ENCODE measurements at regions not wholly inside any gene's neighbourhood (a gene's known extent, or its start where the extent isn't known, plus 50 kb on each side); places are given as distances from the start of the nearest gene placed in this dataset.

DNA sequence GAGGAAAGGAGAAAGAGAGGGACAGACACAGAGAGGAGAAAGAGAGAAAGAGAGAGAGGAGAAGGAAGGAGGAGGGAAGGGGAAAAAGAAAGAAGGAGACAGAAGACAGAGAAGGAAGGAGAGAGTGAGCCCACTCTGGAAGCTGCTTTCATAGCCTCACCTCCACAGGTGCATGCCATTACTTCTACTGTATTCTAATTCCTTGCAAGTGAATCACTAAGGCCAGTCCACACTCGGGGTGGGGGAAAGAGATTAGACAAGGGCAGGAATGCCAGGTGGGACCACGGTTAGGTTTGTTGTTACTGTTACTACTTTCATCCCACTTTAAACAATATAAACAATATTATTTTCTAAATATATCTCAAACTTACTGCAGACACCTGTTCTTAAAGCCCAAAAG, 684.5 kb upstream of the ARGLU1 start:
- DNase-seq (ENCODE audit: low spot score): peak; percentile 56

DNA sequence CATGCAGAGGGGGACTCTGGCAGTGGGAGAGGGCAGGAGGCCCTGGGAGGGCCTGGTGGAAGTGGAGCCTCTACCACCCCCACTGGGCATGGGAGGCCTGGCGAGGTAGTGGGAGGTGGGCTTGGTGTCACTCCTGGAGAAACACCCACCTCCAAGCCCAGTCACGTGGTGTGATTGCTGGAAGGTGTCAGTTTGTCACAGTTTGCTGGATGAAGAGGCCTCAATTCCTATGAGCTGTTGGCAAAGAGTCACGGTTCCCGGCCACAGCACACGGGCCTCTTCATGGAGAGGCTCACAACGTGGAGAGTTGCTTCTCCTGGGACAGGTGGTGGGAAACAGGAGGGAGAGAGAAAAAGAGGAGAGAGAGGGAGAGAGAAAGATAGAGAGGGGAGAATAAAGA, 684.1 kb upstream of the ARGLU1 start:
- peak; percentile 2 for DNase-seq (ENCODE audit: low spot score)

DNA sequence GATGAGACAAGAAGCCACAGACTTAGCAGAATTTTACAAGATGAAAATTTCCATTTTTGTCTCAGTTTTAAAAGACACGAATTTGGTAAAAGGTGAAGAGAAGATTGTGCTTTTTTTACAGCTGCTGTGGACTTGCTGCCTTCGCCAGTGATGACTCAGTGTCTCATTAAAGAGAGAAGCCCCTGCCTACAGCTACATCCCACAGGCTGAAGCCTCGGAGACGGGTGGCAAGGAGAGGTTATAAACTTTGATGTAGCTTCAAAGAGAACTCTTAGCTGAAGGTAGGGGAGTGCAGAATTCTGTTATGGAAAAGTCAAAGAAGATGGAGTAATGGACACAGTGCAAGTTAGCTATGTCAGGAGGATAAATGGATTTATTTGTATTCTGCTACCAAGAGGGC, 683.4 kb upstream of the ARGLU1 start:
- no peak for DNase-seq (ENCODE audit: low spot score)

DNA sequence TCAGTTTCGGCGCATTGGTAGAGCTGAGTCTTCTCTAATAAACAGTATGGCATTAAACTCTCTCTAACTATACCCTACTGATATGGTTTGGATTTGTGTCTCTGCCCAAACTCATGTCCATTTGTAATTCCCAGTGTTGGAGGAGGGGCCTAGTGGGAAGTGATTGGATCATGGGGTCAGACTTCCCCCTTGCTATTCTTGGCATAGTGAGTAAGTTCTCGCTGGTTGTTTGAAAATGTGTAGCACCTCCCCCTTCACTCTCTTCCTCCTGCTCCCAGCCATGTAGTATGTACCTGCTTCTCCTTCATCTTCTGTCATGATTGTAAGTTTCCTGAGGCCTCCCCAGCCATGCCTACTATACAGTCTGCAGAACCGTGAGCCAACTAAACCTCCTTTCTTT, 682.7 kb upstream of the ARGLU1 start:
- DNase-seq (ENCODE audit: low spot score): peak; percentile 41

DNA sequence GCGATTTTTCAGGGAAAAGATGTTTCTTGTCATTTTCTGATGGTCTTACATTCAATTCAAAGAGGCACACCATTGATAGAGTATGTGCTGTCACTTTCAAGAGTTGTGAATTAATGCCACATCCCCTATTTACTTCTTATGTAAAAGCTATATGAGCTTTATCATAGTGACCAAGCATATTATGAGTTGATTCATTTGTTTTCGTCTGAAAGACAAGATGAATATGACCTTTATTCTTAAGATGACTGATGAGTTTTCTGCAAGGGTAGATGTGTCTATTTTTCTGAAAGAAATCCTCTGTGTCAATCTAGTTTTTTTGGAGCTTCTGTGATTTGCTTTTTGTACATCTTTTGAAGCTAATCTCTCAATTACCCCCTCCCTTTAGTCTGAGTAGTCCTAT, 676.3 kb upstream of the ARGLU1 start:
- DNase-seq (ENCODE audit: low spot score): no peak

DNA sequence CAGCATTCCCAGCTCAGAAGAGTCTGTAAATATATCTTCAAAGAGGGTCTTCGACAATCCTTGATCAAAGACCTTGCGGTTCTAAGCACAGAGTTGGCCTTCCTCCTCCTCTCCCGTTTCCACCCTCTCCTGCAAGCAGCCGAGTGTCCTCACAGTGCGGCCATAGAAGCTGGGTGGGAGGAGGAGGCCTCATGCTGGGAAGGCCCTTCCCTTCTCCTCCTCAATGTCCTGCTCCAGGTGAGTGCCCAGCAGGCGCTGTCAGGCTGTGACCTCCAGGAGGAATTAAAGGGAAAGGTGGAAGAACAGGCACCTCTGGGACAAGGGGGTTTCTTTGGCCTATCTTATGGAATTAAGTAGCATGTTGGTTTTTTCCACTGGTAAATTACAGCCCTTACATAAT, 674.2 kb upstream of the ARGLU1 start:
- DNase-seq (ENCODE audit: low spot score): no peak

DNA sequence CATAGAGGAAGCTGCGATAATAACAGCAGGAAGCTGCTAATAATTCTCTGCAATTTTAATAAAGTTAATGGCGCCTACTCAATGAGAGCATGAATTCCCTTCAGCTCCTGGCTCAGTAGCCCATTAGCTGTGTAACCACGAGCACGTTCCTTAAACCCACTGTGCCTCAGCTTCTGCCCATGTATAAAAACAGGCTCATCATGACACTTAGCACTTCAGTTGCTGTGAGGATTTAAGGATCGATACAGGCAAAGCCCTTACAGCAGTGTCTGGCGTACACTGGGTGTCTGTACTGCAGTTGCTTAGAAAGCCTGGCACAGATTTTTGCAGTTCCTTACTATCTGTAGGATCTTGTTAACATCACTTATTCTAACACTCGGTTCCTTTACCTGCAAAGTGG, 673.4 kb upstream of the ARGLU1 start:
- DNase-seq (ENCODE audit: low spot score): no peak

DNA sequence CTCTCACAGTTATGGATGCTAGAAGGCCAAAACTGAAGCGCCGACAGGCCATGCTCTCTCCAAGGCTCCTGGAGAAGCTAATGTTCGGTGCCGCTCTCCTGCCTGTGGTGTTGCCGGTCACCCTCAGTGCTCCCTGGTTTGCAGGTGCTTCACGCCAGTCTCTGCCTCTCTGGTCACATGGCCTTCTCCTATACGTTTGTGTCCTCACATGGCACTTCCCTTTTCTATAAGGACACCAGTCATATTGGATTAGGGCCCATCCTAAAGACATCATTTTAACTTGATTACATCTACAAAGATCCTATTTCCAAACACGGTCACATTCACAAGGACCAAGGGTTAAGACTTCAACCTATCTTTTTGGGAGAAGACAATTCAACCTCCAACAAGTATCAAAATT, 671.3 kb upstream of the ARGLU1 start:
- DNase-seq (ENCODE audit: low spot score): no peak

DNA sequence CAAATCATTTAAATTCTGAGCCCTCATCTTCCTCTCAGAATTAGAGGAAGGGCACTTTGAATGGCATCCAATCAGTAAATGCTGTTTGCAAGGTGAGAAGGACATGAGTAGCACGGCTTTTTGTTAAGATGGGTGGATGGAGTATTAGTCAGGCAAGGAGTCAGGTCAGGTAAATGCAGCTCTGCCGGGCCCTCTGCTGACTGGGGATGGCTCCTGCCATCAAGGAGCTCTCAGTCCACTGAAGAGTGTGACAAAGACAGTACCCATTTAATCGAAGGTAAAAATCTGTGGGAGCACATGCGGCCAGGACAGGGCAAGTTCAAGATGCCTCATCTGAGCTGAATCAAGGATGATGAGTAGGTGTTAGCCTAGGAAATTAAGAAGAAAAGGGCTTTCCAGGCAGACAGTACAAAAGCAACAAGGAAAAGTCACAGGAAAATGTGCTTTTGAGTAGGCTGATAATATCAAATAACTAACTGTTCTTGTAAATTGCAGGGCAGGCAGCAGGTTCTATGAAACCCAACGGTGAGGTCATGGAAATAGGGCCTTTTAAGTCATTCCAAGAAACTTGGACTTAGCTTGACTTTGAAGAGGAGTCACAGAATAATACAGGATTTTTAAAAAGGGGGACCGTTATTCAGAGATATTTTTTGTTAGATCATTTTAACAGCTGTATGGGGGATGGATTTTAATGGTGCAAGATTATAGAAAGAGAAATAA, 670.5 kb upstream of the ARGLU1 start:
- DNase-seq (ENCODE audit: low spot score): no peak

DNA sequence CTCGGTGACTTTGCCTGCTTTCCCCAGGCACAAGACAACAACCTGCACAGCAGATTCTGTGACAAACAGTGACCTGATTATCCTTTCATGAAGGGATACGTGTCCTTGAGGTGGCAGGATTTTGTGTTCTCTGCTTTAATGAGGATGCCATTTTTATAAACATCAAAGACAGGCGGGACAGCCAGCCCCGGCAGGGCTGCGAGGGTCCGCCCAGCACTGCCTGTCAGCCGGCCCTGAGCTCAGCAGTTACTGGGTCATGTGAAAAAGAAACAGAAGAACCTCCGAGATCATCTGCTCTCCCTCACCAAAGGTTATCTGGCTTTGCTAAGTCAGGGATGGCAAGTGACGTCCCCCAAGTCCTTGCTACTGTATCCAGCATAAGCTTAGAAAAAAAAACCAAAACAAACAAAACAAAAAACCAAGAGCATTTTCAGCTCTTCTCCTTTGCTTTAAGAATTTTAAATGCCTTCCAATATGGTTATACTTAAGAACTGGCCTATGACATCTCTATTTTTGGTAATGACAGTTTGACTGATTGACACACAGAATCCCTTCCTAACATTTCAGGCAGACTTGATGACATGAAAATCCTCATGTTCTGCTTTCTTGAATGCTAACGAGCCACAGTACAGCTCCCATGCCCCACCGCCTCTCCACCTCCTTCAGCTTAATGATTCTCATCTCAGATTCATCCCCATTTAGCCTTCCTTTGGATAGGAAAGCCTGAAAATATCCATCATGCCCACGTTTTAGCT, 666.6 kb upstream of the ARGLU1 start:
- DNase-seq (ENCODE audit: low spot score): no peak

DNA sequence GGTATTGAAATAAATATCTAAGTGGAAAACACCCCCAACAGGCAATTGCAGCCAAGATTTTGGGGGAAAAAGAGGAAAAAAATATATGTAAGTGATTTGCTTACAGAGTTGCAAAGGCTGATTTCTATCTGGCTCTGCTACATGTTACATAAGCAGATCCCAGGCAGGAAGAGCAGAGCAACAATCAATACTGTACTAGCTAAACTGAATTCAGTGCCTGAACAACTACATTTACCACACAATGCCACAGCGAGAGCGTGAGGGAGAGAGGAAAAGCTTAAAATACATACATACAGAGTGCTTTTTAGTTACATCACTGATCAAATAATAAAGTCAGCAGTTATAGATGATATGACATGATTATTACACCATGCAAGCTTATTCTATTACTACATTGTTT, 665.6 kb upstream of the ARGLU1 start:
- DNase-seq (ENCODE audit: low spot score): no peak

DNA sequence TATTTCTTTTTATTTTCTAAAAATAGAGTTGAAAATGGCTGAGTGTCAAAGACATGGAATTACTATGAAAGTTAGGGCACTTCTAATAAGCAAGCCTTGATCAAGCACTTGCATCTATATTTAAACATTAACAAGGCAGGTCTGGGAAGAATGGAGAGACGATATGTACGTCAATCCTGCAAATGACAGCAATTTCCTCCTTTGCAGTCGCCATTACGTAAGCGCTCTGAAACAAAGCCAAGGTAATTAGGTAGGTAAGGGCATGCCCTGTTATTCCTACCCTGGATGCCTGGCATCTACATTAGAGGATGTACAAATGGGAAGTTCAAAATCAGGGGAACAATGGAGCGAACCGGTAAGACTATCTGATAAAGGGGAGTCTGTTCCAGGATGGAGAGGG, 664.0 kb upstream of the ARGLU1 start:
- no peak for DNase-seq (ENCODE audit: low spot score)

DNA sequence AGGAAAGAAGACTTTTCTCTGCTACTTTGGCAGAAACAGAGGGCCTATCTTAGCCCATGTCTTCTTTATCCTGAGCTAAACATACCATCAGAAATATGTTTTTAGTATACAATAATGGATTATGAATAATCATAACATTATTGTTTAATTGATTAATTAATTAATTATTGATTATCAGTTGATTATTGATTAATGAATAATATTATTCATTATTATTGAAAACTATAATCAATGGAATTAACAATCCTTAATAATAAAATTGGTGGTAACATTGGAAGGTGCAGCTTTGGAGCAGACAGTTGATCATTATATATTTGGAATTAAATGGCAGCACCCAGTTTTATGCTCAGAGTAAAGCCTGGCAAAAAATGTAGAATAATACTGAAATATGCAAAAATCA, 655.9 kb upstream of the ARGLU1 start:
- DNase-seq (ENCODE audit: low spot score): no peak

DNA sequence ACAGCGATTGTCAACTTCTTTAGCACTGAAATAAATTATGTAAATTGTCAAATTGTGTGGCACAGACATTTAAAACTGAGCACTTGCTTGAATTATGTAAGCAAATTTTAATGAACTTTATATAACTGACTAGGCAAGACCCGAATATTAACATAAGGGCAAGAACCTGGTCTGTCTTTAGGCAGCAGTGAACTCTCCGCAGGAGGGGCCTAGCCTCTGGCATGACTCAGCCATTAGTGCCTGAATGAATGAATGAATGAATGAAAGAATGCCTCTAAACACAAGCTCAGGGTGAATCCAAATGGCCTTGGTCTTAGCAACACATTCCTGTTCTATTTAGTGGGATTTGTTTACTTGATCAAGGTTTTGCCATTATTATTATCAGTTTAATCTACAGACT, 654.7 kb upstream of the ARGLU1 start:
- no peak for DNase-seq (ENCODE audit: low spot score)

DNA sequence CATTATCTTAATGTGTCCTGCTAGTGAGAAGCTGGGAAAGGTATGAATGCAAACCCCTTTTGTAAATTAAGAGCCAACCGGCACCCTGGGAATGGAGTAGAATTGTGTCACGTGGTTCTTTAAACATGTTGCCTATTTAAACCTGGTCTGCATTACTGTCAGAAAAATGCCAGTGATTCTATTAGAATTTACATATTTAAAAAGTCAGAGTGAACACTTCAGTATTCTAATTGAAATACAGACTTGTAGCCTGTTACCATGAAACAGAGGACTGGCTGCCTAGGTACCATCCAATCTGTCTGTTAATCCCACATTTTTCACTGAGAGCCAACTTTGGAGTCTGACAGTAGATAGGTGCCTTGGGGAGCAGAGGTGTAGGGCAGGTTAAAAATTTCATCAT, 652.3 kb upstream of the ARGLU1 start:
- DNase-seq (ENCODE audit: low spot score): no peak

DNA sequence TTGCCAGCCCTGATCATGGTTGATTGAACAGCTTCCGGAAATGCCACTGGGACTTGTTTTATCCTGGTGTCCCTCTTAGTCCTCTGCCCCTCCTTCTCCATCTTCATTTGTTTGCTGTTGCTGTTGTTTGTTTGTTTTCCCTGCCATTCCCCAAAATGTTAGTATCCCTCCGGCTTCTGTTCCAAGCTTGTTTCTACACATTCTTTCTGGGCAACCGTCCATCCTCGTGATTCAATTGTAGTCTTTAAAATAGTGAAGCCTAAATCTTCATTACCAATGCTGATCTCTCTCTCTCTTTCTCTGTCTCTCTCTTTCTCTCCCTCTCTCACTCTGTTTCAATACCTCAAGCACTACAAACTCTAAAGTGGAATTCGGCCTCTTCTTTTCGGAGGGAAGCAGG, 649.3 kb upstream of the ARGLU1 start:
- DNase-seq (ENCODE audit: low spot score): peak; percentile 23

DNA sequence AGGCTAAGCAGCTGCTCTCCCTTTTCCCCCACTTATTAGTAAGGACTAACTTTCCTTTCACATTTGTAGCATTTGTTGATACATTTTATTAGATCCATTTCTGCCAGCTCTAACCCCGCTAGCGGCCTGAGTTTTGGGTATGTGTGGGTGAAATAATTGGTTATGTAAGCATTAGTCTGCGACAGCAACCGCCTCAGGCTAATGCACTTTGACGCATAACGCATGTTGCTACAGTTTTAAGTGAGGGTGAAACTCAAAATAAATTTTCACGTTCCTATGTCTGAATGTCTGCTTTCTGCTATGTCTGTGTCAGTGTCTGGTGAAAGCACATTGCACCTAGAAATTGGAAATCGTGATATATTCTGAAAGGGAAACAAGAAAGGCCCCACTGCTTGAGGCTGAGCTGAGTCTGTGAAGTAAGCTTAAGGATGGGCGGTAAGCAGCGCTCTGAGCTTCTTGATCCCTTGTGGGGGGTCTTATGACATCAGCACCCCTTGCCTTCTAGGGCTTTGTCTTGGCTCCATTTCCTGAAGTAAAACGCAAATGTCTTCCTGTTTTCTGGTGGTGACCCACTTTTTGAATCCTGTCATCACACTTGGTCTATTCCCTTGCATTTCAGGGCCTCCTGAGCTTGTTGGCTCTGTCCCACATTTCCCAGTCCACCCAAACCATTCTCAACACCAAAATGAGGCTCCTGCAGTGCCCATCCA, 648.3 kb upstream of the ARGLU1 start:
- DNase-seq (ENCODE audit: low spot score): no peak

DNA sequence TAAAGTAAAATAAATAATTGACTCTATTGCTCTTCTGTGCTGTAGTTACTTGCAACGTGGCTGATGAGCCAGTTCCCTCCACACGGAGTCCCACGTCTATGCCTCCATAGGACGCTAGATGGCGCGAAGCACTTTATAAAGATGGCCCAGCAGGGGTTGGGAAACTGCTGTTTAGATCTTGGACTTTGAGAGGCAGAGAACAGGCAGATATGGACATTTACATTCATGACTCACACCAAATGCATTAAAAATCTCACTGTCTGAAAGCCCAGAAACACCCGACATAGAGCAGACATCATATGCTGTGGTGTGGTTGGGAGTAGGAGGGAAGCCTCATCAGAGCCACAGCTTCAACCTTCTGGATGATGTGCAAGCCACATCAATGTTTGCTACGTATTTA, 643.1 kb upstream of the ARGLU1 start:
- DNase-seq (ENCODE audit: low spot score): peak; percentile 78

DNA sequence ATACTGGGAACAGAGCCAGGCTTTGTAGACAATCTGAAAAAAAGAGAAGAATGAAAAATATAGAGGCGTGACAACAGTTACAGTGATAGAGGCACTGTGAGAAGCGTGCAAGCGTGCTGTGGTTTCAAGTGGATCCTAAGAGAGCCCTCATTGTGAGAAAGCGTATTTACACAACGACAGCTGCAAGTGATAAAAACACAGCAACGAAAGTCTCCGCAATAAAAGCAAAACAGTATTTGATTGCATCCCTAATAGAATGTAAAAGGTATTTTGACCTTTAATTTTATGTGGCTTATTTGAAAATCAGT, 642.7 kb upstream of the ARGLU1 start:
- DNase-seq (ENCODE audit: low spot score): no peak

DNA sequence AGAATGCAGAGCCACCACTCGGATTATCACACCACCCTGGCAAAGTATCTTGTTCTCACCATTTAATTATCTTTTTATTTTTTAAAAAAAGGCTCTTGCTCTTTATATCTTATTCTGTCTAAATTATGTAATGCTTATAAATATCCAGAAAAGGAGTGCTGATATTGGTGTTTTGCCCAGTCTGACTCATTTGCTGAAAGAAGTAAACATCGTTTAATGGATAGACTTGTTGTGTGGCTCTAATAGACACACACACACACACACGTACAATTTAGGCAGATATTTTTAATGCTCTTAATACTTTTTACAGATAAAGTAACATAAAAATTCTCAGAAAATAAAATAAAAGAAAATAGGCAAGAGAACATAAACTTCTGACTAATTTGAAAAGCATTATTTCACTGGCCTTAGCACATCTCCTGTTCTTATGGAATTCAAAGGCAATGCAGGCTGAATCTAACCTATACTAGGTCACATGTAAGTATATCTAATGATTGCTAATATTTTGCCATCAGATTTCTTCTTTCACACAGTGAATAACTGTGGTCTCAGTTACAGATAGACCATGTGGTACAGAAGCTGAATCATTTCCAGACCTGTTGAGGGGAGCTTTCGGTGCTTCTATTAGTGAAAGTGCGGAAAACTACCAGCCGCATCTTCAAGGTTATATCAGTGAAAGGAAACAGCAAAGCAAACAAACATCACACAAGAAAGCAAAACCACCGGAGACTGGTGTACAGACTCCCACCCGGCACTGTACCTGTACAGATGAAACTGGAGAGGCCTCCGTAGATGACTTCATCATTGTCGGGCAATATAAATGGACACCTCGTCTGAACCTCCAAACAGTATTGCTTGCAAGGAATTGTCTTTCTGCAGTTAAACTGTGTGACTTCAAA, 642.1 kb upstream of the ARGLU1 start:
- DNase-seq (ENCODE audit: low spot score): no peak

DNA sequence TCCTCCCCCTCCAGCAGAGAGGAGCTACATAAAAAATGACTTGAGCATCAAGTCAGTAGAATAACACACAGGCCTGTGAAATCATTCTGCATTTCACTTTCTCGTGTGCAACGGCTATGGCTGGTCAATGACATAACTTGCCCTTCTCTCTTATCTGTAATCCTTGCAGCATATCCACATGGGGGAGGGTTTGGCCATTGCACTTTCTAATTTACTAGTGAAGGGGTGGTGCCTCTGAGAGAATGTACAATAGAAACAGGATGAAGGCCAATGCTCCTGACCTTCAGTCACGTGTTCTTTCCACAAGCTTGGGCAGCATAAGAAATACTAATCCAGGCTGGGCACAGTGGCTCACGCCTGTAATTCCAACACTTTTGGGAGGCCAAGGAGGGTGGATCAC, 641.0 kb upstream of the ARGLU1 start:
- DNase-seq (ENCODE audit: low spot score): no peak

DNA sequence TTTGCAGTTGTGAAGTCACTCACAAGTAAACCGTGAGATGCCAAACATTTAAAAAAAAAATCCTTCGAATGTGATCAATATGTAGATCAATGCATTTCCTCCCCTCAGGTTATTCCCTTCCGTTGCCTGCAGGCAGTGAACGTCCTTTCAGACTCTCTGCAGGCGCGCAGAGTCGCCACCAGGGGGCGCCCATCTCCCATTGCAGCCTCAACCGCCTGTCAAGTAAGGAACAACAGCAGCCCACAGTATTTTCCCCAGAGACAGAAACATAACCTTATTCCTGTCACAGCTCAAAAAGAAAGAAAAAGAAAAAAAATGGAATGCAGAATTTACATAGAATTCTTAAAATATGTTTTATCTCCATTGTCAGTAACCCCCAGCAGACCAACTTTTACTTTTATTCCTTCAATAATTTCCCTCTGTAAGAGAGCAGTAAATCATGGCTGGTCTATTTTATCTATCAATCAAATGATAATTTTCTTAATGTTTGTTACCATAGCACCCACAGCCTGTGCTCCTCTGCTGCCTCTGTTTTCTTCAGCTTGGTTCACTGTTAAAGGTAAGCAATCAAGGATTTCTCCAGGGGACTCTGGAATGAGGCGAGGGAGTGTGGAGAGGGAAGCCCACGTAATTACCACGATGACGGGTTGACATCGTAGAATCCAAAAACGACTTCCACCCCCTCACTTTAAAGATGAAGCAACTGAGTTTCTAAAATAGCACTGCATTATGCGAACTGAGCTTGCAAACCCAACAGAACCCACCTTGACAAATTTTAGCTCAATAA, 637.6 kb upstream of the ARGLU1 start:
- peak; percentile 60 for DNase-seq (ENCODE audit: low spot score)
